Stimulated activated CD4-positive, alpha-beta T cell treated with anti-CD3 and anti-CD28 coated beads, Interleukin-12 subunit alpha, Interleukin-12 subunit beta, amount 100 ng/mL, for 48 hours (primary cell): ENCODE measurements at regions not wholly inside any gene's neighbourhood (a gene's known extent, or its start where the extent isn't known, plus 50 kb on each side); places are given as distances from the start of the nearest gene placed in this dataset.
"Not testable (repeated sequence)": the region's sequence is repeated elsewhere in the genome, so short reads cannot be mapped to it uniquely, and the experiment has no call there.

Experiments
- DNase-seq, 3 donors: peaks; one replicate each; pipeline ENCODE4 v3.0.0-alpha.2; 2020; ENCODE audit warnings: low read depth in 2 of 3, low spot score in 1 of 3

- no peak for DNase-seq
Observed at GRCh38 chrX:69431420-69431819, 72.7 kb upstream of the NALF2 start.

- no peak for DNase-seq
Observed at GRCh38 chrX:69430785-69431184, 73.3 kb upstream of the NALF2 start.

- DNase-seq, result no peak
Observed at GRCh38 chrX:69429339-69430015, 74.6 kb upstream of the NALF2 start.

GRCh38 chrX:69428216-69428615 lies 75.9 kb upstream of the NALF2 start:
- DNase-seq, result no peak

GRCh38 chrX:69424910-69425309 lies 79.2 kb upstream of the NALF2 start:
- no peak for DNase-seq

GRCh38 chrX:69424161-69424560 lies 80.0 kb upstream of the NALF2 start:
- no peak for DNase-seq

- not testable (repeated sequence) for DNase-seq
Observed at GRCh38 chrX:69422208-69422607, 81.9 kb upstream of the NALF2 start.

- no peak for DNase-seq
Observed at GRCh38 chrX:69415698-69416097, 88.4 kb upstream of the NALF2 start.

- DNase-seq, result no peak
Observed at GRCh38 chrX:69412661-69413060, 91.5 kb upstream of the NALF2 start.

- DNase-seq, result no peak
Observed at GRCh38 chrX:69398881-69399280, 105.2 kb upstream of the NALF2 start.

GRCh38 chrX:69396916-69397315 lies 107.2 kb upstream of the NALF2 start:
- no peak for DNase-seq

- no peak for DNase-seq
Observed at GRCh38 chrX:69395306-69395705, 108.8 kb upstream of the NALF2 start.

- DNase-seq, result no peak
Observed at GRCh38 chrX:69389101-69389501, 115.0 kb upstream of the NALF2 start.

GRCh38 chrX:69388526-69388925 lies 115.6 kb upstream of the NALF2 start:
- no peak for DNase-seq

- DNase-seq, result peak in 2 of 3 donors; percentile 5 to 47
Observed at GRCh38 chrX:69387567-69388487, 116.3 kb upstream of the NALF2 start.

GRCh38 chrX:69386681-69387080 lies 117.4 kb upstream of the NALF2 start:
- DNase-seq, result no peak

- no peak for DNase-seq
Observed at GRCh38 chrX:69379412-69379811, 124.7 kb upstream of the NALF2 start.

- no peak for DNase-seq
Observed at GRCh38 chrX:69374569-69374968, 129.6 kb upstream of the NALF2 start.

- DNase-seq, result no peak
Observed at GRCh38 chrX:69372435-69372834, 131.7 kb upstream of the NALF2 start.

GRCh38 chrX:69371159-69371558 lies 133.0 kb upstream of the NALF2 start:
- no peak for DNase-seq

GRCh38 chrX:69369999-69370398 lies 134.1 kb upstream of the NALF2 start:
- DNase-seq, result no peak

- DNase-seq, result no peak
Observed at GRCh38 chrX:69366183-69366582, 137.9 kb upstream of the NALF2 start.
